CD4-positive, alpha-beta T cell treated with Interleukin-6 for 4 hours (primary cell): ENCODE measurements at regions not wholly inside any gene's neighbourhood (a gene's known extent, or its start where the extent isn't known, plus 50 kb on each side); places are given as distances from the start of the nearest gene placed in this dataset.

Source experiments
- DNase-seq: peaks from one replicate; pipeline ENCODE4 v3.0.0-alpha.2; 2020; ENCODE audit warnings: mixed read lengths

DNA sequence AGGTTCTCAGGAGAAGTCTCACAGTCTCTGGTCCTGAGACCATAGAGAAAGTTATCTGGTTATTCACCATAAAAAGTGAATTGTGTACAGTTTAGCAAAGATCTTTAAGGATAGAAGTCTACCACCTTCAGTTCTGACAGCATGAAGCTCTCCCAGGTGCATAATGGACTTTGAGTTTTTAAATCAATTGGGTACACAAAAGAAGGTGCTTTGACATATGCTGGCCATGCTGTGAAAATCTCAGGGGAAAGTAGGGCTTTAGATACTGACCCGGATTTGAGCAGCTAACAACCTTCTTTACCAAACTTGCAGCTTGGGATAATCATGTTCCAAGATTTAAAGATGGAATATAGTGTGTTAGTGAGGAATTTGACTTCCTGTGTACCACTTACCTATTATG lies 264.2 kb downstream of the ZSWIM6 start:
- no peak for DNase-seq

DNA sequence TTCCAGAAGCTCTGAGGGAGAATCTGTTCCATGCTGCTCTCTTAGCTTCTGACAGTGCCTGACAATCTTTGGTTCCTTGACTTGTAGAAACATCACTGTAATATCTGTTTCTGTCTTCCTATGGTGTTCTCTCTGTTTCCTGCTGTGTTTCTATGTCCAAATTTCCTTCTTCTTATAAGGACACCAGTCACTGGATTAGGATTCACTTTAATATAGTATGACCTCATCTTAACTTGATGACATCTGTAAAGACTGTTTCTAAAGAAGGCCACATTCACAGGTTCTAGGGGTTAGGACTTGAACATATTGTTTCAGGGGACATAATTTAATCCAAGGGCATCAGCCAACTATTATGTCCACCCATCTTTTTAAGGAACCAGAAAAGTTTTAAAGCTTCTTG lies 265.6 kb downstream of the ZSWIM6 start:
- DNase-seq, result no peak

DNA sequence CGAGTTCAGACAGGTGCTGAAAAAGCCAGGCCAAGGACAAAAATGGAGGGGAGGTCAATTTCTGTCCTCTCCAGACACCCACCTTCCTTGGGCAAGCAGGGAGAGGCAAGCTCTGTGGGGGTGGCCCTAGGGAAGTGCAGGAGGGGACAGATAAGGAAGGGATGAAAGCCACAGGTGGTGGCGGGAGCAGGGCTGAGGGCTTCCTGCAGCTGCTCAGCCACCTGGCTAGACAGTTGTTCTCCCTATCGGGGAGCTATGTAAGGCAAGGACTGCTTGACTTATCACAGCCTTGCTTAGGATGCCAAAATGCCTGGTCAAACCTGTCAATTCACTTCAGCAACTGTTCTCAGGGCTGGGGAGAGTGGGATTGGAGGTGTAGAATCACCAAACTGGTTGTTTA lies 266.1 kb downstream of the ZSWIM6 start:
- DNase-seq, result no peak

DNA sequence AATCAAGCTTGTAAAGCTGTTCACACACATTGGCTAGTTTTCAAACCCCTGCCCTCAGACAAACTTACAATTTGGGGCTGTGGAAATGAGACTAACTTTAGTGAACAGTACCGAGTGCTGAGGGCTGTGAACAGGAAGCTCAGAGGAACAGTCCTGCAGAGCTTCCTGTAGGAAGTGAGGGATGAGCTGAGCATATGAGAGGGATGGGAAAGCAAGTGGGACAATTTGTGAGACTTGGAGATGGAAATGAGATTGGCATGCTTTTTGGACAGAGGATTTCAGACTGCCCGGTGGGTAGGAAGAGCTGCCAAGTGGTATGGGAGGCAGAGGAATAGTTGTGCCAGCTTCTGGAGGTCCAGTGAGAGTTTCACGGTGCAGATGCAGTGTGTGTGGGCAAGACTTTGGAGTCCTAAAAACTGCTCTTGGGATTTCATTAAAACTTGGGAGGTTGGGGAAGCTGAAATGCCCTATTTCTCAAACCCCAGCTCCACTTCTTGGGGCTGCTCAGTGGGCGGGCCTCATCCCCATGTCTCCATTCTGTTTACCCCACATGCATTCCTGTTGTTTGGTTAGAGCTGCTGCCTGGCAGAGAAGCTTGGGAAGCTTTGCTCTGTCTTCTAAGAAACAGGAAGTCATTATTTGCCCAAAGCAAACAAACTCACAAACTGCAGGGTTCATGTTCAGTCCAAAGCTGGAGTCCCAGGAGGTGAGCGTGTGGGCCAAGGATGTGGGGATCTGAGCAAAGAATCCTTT lies 267.5 kb downstream of the ZSWIM6 start:
- no peak for DNase-seq

DNA sequence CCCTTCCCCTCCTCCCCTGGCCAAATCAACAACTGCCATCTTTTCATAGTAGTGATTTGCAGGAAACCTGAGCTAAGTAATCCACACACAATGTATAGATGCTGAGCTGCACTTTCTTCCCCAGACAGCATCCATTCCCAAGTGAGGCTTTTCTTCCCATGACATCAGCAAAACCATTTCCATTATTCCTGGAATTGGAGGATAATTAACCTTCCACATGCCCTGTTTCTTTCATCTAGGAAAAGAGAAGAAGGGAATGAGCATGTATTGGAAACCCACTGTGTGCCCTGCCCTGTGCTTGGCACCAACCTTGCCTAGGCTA lies 268.0 kb downstream of the ZSWIM6 start:
- DNase-seq, result no peak

DNA sequence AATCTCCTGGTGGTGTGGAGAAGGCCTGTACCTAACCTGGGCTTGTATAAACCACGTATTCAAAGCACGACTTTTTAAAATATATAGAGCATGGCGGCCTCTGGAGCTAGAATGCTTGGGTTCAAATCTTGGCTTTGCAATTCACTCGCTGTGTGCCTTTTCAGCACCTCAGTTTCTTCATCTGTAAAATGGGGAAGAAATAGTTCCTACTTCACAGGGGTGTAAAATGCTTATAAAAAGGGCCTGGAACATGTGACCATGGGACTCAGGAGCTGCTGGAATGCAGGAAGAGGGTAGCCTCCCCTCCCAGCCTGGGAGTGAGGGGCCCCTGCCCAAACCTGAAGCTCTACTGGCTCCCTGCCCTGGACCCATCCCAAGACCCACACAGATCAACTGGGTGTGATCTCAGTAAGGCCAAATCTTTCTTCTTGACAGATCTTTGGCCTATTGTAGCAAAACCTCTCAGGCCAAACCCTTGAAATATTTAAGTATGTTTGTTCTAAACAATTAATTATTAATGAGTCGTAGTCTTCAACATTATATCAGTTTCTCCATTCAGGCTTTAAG lies 269.0 kb downstream of the ZSWIM6 start:
- no peak for DNase-seq

DNA sequence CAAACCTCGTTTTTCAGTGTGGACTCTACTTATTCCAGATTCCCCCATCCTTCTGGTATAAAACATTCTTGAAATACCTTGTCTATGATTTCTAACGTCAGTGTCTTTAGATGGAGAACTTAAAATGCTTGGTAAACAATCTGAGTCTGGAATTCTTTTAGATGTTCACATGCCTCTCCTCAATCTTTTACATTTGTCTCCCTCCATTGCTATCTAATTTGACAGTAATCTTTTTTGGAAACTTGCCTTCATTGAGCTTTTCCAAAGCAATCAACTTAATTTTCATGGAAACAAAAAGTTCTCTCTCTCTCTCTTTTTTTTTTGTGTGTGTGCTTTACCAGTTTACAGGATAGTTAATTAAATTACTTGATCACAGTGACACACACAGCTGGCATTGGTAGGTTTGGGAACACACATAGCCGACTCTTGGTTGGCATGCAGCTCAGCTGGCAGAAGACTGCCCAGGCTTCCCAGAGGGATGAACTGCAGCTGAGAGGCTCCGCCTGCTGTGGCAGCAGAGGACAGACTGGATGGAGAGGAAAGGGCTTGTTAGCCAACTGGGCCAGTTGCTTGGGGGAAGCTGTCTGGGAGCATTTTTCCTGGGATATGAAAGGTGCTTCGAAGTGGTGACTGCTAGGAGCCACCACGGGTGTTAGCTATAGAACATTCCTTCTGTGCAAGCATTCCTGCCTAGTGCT lies 271.3 kb downstream of the ZSWIM6 start:
- DNase-seq, result no peak

DNA sequence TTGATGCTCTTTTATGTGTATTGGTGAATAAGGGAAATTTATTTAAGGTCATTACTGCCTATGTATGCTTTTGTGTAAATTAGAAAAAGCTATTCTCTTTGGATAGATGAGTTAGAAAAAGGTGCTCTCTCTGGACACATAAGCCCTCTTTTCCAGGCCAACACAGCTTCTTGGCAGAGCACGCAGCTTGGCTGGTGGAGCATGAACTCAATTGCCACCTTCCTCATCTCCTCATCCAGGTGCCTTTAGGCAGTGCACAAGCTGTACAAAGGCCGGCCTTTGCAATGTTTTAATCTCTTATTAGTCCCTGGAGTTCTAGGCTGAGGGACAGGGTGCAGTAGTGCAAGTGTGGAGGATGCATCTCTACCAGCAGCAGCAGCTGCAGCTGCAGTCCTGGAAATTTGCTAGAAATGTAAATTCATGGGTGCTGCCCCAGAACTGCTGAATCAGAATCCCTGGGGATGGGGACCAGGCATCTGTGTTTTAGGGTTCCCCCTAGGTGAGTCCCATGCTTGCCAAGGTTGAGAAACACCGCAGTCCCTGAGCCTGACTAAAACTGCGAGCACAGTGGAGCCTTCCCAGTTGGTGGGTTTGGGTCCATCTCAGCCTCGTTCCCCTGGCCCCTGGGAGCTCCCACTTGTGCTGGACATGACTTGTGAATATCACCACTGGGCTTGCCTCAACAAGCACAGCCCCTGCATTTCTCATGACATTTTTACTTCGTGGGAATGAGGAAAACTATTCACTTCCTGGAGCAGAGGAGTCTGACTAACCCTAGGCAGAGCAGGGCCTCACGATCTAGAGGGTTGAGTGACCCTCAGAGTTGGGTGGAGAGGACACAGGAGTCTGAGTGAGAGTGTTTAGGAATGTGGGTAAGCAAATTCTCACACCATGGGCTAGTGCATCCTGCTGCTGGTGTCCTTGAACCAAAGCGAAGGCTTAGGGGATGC lies 272.3 kb downstream of the ZSWIM6 start:
- DNase-seq, result no peak

DNA sequence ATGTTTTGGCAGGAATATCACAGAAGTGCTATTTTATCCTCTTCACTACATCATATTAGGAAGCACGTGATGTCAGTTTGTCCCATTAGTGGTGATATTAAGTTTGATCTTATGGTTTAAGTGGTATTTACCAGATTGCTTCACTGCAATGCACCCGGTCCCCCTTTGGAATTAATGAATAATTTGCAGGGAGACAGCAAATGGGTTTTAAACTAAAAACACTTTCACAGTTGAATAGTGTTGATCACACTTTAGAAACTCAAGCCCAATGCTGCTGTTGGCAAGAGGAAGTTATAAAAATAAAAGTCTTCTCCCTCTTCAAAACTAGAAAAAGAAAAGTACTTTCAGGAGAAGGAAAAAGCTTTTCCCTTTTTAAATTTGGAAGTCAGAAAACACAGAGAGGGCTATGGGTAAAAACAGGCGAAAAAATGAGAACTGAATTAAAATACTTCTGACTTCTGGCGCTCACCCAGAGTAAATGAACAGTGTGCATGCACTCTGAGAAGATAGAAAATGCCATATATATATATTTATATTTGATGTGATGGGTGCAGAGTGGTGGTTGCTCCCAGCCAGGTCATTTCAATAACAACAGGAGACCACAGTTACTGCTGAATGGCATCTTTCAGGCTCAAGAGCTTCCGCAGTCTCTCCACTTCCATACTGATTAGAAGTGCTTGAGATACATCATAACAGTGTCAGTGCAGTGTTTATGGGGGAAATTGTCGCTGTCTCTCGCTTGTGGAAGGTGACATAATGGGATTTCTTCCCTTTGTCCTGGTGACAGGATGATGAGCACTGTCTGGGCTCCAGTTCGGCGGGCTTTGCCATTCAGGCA lies 278.0 kb downstream of the ZSWIM6 start:
- DNase-seq, result no peak

DNA sequence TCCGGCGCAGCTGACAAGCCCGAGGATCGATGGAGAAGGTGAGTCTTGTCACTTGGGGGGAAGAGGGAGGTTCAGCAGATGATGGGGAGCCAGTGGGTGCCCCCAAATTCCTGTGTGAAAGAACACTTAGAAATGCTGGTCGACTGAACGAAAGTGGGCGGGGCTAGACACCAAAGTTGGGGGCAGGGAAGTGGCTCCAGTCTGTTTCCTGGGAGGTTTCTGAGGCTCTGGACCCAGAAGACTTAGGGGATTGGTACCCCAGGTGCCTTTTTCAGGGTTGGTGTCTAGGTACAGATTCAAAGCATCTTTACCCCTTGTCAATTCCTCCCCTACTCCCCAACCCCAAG lies 278.6 kb downstream of the ZSWIM6 start:
- no peak for DNase-seq

DNA sequence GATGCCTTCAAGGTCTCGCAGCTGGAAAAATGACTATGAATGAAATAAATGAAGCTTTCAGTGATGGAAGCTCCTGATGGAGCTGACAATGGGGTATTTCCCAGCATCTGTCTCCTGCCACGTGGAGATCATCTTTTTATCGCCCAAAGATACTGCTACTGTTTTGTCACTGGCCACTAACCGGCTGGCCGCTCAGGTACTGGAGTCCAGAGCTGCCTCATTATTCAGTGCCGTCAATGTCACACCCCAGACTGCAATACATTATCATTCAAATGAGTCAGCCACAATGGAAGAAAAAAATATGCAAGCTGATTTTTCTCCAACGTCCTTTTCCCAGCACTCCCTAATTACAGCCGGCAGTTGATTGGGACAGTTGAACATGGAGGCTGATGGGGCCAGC lies 280.4 kb downstream of the ZSWIM6 start:
- no peak for DNase-seq

DNA sequence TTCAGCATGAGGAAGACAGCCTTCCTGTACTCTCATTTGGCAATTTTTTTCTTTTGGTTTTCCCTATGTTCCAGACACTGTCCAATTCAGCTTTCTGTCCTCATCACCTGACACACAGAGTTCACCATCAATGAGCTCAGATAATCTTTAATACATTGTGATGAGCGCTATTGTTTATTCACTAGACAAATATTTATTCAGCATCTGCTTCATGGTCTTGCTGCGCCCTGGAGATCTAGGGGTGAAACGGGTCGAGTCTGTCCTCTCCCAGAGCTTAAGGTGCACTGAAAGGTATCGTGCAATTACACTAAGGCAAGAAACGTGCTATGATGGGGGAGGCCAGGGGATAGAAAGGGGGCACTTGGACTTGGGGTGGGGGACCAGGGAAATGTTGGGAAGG lies 281.6 kb downstream of the ZSWIM6 start:
- no peak for DNase-seq

DNA sequence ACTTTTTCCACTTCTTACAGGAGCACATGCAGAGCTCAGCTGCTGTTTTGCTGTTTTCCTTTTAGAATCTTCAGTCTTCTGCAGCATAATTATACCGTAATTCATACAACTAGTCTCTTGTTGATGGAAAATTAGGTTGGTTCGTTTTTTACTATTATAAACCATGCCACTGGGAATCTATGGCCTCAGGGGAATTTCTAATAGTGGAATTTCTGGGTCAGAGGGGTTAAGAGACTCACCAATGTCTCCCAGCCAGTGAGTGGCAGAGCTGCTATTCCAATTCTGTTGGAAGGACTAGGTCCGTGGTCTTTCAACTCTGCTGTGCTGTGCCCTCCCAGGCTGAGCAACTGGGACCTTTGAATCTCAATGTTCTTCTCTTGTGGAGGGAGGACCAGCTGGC lies 282.5 kb downstream of the ZSWIM6 start:
- no peak for DNase-seq

DNA sequence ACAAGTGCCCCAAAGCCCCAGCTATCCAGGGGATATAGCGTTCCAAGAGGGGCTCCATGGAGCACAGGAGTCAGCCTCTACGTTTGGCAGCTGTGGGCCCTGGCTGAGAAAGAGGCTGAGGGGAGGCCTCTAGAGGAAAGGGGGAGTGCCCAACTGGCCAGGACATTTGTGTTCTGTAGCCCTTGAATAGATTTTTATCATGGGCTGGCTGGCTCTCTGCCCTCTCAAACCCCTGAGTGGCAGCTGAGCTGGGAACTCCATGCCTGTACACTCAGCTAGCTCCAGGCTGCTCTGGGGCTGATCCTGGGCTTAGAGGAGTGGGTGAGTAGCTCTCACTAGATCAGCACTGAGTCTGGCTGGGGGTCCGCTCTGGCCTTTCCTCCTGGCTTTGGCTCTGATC lies 285.0 kb downstream of the ZSWIM6 start:
- DNase-seq, result no peak

DNA sequence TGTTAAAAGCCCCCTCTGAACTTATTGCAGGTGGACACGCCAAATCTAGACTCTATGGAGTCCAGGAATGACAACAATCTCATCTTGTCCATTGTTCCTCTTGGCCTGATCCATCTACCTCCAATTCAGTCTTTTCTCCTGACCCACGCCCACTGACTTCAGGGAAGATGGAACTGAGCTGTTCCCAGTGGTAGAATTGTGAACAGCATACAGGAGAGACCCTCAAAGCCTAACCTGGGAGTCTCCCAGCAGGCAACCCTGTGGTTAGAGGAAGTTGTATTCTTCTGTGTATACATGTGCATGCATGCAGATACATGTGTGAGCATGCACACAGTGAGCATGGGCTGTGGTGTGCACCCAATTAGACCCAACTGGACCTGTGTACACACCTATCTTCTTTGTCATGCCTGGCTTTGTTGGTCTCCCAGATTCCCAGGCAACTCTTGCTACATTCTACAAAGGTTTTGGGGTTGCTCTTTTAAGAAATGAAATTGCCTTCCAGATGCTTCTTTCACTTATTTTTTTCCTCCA lies 286.0 kb downstream of the ZSWIM6 start:
- DNase-seq, result no peak

DNA sequence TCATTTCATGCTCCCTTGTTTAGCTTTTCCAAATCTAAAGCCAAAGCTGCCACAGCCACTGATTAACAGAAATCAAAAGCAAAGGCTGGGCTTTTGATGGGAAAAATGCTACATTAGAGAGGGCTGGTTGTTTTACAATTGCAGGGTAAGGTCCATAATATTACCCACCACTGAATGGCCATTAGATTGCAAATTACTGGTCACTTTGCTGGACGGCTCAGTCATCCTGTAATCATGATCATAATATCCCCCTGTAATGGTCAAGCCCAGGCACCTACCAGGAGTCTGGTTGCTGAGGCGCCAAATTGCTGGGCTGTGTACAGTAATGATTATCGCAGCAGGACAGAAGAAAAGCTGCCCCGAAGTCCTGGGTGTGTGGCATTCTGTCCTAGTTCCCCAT lies 286.5 kb downstream of the ZSWIM6 start:
- DNase-seq, result no peak

DNA sequence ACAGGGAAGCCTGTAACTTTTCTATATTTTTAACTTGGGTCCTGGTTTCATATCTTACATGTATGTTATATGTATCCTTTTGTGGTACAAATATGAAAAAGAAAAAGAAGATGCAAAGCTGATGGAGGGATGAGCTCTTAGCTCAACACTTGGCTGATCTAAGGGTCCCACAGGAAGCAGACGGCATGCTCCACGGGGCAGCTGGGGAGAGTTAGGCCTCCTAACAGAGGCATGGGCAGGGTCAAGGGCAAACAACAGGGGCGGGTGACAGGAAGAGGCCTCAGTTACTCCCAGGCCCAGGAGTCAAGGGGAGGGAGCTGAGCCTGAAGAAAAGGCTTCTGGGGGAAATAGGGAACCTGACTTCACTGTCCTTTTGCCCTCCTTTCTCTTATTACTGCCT lies 287.2 kb downstream of the ZSWIM6 start:
- DNase-seq, result no peak

DNA sequence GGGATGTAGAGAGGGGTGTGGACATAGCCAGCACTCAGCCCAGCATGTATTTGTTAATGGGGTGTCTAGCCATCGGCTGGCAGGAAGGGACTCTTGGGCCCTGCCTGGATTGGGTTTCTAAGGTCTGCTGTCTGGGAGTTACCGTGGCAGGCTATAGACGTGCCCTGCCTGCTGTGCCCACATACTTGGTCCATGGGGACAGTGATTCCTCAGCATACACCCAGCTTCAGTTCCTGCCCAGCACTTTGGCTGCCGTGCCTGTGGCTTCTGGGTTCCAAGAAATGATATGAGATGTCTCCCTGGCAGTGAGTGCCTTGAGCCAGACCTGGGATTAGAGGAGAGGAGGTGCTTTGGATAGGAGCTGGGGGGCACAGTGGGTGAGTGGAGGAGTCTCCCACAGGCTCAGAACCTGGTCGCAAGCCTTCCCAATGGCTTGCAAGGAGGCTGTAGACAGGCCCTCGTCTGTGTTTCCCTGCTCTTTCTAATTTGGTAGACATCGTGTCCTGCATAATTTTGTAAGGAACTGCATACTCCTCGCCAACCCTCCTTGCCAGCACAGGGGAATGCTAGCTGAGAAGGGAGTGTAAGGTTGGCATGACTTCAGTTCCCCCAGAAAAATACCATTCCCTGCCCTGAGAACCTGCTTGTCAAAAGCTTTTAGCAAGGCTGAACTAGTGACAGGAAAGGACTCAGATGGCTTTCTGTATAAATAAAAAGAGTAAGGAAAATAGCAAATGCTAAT lies 287.9 kb downstream of the ZSWIM6 start:
- no peak for DNase-seq

DNA sequence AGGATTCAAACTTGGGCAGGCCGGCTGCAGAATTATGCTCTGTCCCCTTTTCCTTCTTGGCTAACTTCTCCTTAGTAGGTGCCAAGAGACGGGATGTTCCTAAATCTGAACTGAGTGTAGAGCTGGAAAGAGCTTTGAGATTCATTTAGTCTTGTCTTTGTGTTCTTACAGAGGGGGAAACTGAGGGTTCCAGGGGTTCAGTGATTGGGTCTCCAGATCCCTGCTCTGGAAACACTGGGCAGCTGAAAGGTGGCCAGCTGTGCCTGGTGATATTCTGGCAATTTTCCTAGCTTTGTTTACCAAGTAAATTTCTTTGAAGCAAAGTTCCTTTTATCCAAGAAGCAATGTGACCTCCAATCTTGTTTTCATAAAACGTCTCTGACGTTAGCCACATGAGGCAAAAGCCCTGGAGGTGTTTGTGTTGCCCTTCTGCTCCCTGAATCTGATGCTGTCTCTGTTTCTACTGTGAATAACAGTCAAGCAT lies 288.7 kb downstream of the ZSWIM6 start:
- no peak for DNase-seq

DNA sequence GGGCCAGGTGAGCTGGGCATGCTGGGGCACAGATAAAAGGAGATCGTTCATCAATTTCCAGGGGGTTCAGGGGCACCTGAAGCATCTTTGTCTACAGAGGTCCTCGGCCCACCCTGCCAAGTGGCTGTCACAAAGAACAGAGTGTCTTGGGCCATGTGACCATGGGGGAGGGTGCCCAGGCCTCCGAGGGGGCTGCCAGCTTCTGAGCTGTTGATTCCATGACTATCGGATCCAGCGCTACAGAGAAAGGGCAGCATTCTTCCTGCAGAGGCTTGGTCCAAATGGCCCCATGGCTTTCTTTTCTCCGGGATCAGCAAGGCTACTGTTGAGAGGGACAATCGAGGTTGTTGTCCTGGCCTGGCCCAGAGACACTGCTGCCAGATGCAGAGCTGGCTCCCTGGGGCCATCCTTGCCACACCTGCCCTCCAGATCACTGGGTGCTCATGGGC lies 289.2 kb downstream of the ZSWIM6 start:
- DNase-seq, result no peak

DNA sequence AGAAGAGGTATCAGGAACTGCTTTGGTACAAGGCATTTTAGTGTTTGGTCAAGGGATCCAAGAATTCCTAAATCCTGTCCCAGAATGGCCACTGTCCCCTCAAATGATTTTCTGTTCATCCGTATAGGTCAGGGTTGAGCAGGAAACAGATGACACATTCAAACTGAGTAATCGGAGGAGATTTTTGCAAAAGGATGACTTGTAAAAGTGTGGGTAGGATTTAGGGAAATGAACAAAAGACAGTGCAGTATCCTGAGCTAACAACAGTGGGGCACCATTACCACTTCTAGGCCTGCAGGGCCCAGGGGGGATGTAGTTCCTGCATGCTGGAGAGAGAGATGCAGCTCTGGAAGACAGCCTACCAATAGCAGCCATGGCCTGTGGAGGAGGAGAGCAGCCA lies 290.1 kb downstream of the ZSWIM6 start:
- no peak for DNase-seq
